Right renal pelvis (tissue), 4 donors: ENCODE measurements at regions not wholly inside any gene's neighbourhood (a gene's known extent, or its start where the extent isn't known, plus 50 kb on each side); places are given as distances from the start of the nearest gene placed in this dataset.
A peak's percentile ranks its signal among the peaks of the same experiment; 100 is the strongest.

Experiments
- DNase-seq, 4 donors: peaks; one replicate each; pipeline ENCODE4 v3.0.0-alpha.2; 2013; ENCODE audit warnings: low read depth in 4 of 4, low spot score in 3 of 4, missing footprints in 1 of 4

DNA sequence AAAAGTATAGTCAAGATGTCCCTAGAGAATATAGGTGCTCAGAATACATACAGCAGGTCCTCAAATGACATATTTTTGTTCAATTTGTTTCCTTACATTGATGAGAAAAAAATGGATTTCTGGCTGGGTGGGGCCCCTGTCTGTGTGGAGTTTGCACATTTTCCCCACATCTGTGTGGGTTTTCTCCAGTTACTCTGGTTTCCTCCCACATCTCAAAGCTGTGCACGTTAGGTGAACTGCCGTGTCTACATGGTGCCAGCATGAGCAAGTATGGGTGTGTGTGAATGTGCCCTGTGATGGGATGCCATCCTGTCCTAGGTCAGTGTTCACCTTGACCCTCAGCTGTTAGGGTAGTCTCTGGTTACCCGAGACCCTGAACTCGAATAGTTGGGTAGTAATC, 289.1 kb downstream of the GRIN2B start:
- DNase-seq: no peak

- no peak for DNase-seq
These were observed 289.8 kb downstream of the GRIN2B start for GRCh38 chr12:13691598-13691997.

- no peak for DNase-seq
These were observed 293.8 kb downstream of the GRIN2B start for GRCh38 chr12:13687633-13688032.

- DNase-seq: no peak
These were observed 295.1 kb downstream of the GRIN2B start for GRCh38 chr12:13686260-13686659.

- no peak for DNase-seq
These were observed 300.5 kb downstream of the GRIN2B start for GRCh38 chr12:13680916-13681315.

DNA sequence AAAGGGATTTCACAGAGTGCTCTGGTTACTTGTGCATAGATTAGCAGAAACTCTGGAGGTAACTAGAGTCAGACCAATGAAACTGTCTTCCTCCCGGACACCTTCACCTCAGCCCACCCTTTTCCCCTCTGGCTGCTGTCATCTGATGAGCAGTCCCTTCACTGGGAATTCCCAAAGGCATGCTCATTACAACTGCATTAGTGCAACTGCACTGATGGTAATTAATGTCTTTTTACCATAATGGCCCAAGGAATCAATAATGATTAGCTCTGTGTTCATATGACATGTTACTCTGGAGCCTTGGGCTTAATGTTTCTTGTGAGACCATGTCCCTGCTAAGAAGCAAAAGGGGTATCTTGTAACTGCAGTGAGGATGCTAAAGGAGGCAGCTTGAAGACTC, 304.5 kb downstream of the GRIN2B start:
- no peak for DNase-seq

DNA sequence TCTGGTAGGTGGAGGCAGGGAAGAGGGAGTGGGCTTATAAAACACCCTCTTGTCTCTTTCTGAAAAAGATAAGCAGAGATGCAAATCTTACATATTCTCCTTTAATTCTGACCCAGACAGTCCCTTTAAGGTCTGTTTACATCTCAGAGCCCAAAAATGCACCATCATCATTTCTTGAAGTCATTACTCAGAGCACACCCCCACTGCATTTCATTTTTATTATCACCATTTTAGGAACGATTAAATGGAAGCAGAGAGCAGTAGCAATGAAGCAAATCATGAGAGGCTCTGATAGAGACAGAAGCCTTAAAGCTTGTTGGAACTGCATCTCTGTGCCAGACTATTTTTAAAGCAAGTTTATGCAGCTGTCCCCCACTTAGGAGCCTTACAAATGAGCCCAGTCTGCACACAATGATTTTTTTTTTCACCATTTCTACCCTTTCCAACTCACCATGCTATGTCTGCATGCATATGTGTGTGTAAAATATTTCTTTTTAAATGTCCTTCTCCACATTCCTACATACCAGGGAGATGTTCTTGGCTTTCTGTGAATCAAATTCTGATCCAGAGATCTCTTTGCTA, 311.0 kb downstream of the GRIN2B start:
- no peak for DNase-seq

DNA sequence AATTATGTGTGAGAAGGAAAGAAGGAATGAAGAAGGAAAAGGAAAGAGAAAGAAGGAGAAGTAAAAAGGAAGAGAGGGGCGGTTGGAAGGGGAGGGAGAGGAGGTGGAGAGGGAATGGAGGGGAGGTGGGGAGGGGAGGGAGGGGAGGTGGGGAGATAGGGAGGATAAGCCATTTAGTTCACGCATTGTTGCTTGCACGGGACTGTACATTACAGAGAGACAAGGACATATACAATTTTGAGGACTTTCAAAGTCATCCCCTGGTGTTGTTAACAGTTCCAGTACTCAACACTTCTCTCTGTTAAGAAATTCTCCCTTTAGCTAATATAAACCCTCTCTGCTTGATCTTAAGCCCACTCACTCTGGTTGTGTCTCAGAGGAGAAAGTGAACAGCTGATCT, 312.5 kb downstream of the GRIN2B start:
- DNase-seq: no peak

DNA sequence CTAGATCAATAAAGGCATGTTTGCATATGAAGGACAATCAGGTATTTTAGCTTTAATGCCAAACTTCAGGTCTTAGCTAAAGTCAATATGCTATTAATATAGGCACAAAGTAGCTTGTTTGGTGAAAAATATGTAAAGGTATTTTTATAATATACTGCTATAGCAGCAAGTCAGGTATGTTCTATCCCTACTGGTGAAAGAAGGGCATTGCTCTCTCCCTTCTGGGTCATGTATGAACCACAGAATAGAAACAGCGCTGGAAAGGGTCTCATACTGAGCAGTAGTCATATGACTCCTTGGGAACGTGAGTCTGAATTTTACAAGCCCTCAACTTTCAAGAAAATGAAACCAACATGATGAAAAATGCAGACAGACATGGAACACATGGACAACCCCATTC, 314.6 kb downstream of the GRIN2B start:
- no peak for DNase-seq

GRCh38 chr12:13661005-13661887, 320.2 kb downstream of the GRIN2B start:
- DNase-seq: peak in 3 of 4 donors; percentile 18 to 43 (median 39)

DNA sequence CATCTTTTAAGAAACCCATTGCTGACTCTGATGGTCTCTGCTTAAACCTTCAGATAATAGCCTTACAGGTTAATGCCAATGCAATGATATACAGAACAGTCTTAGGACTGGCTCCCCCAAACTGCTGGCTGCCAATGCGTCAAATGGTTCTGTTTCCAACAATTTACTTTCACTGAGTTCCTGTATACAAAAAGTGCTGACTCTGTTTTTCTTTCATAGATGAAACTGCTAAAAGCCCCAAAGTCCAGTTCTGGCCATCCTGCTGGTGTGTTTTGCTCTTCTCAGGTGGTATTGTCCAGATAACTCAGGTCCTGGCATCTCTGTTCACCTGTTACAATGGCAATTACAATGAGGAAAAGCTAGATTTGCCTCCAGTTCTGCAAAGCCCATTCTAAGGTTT, 326.9 kb downstream of the GRIN2B start:
- no peak for DNase-seq

- DNase-seq: no peak
These were observed 329.3 kb downstream of the GRIN2B start for GRCh38 chr12:13652105-13652504.

DNA sequence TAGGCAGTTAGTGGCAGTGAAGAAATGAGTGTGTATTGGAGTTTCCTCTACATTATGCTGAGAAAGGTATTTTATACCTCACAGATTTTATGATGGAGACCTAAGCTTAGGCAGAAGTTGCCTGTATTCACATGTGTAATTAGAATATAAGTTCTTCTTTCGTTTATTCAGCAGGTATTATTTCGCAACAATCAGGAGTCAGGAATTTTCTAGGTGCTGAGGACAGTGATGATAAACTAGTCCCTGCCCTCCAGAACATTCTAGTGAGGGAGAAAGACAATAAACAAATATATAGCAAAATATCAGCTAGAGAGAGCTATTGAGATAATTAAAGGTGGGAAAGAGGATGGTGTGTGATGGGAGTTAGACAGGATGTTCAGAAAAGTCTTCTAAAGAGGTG, 345.7 kb downstream of the GRIN2B start:
- no peak for DNase-seq

- DNase-seq: no peak
These were observed 349.5 kb downstream of the GRIN2B start for GRCh38 chr12:13631873-13632272.

DNA sequence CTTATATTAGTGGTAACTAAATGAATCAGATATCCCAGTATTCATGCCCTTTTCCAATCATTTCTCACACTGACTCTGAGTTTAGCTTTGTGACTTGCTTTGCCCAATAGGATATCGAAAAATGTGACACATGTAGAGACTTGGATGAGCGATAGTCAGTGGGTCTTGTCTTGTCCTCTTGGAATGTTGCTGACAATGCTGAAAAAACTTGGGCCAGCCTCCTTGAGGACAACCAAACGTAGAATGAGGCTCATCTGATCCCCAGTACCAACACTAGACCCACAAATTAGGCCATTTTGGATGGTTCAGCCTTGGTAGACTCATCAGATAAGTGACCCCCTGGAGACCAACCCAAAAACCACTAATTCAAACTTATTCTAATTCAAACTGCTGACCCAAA, 351.0 kb downstream of the GRIN2B start:
- no peak for DNase-seq

GRCh38 chr12:13628067-13628466, 353.3 kb downstream of the GRIN2B start:
- DNase-seq: no peak

DNA sequence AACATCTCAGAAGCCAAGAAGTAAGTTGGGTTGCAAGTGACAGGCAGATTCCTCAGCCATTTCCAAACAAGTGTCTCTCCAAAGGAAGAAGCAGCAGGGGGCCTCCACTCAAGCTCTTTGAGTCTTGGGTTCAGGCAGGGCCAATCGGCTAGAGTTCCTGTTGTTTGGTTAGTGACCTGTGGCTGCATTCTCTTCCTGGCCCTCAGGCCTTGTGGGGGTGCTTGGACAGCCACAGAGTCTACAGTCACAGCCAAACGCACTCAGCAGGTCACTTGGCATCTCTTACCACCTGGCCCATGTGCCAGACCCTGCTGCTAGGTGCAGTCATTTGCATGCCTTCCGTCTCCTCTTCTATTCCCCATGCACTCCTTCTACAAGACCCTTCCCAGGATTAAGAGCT, 353.9 kb downstream of the GRIN2B start:
- no peak for DNase-seq

GRCh38 chr12:13613297-13613696, 368.1 kb downstream of the GRIN2B start:
- no peak for DNase-seq

- DNase-seq: no peak
These were observed 371.3 kb downstream of the GRIN2B start for GRCh38 chr12:13609894-13610679.

DNA sequence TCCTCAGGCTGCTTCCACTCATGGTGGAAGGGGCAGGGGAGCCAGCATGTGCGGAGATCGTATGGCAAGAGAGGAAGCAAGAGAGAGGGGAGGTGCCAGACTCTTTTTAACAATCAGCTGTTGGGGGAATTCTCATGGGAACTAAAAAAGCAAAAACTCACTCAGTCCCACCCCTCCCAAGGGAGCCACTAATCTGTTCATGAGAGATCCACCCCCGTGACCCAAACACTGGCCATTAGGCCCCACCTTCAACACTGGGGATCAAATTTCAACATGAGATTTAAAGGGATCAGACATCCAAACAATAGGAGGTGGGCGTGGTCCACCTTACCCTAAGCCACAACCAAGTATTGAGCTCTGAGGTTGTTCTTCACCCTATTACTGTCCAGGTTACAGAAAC, 375.1 kb downstream of the GRIN2B start:
- DNase-seq: no peak

DNA sequence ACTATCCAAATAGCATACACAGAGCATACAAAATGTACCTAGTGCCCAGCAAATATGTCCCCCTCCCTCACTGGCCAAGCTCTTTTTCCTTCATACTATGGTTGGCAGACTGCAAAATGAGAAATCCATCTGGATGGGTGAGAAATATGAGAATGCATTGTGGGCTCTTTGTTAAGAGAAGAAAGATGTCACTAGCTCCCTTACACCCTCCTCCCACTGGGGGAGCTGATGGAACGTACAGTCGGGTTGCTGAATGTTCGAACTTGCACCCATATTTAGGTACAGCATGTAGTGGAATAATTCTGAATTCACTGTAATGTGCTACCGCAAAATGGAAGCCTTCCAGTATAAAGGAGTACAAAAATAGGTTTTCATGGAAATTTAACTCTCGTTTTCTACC, 377.4 kb downstream of the GRIN2B start:
- no peak for DNase-seq

GRCh38 chr12:13602172-13602571, 379.2 kb downstream of the GRIN2B start:
- no peak for DNase-seq
